HUDEP-2 (cell line): ENCODE measurements at regions not wholly inside any gene's neighbourhood (a gene's known extent, or its start where the extent isn't known, plus 50 kb on each side); places are given as distances from the start of the nearest gene placed in this dataset.

Experiments used
- DNase-seq, 76 experiments: peaks; one replicate each; lab custom pipeline; 2025; ENCODE audit not compliant: unreplicated experiment in 76 of 76; lab: John Stamatoyannopoulos, UW

- no peak for DNase-seq
Observed at GRCh38 chr14:104355101-104356019, 217.0 kb downstream of the KIF26A start.

DNA sequence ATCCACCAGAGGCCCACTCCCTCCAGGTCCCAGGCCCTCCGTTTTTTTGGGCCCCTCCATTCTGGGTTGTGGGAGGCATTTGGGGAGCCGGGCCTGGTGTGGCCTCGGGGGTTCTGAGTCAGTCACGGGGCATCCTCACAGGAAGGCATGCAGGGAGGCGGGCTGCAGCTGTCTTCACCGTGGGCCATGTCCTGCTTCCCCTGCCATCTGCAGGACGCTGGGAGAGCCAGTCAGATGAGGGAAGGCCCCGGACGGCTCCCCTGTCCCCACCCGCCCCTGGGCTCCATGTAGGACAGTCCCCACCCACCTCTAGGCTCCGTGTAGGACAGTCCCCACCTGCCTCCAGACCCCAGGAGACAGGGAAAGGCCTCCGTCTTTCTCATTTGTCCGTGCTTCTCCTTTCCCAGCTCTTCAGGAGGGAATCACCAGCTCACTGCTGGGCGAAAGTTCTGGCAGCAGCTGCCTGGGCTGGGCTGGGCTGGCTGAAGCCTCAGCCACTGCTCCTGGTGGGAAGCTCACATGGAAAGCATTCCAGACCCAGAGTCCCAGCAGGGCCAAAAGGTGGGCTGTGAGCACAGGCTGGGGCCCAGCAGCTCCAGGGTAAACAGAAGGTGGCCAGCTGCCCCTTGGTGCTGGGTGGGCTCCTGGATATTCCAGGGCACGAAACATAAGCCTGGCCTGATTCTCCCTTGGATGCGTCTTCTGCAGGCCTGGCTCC lies 217.8 kb downstream of the KIF26A start:
- DNase-seq = no peak

DNA sequence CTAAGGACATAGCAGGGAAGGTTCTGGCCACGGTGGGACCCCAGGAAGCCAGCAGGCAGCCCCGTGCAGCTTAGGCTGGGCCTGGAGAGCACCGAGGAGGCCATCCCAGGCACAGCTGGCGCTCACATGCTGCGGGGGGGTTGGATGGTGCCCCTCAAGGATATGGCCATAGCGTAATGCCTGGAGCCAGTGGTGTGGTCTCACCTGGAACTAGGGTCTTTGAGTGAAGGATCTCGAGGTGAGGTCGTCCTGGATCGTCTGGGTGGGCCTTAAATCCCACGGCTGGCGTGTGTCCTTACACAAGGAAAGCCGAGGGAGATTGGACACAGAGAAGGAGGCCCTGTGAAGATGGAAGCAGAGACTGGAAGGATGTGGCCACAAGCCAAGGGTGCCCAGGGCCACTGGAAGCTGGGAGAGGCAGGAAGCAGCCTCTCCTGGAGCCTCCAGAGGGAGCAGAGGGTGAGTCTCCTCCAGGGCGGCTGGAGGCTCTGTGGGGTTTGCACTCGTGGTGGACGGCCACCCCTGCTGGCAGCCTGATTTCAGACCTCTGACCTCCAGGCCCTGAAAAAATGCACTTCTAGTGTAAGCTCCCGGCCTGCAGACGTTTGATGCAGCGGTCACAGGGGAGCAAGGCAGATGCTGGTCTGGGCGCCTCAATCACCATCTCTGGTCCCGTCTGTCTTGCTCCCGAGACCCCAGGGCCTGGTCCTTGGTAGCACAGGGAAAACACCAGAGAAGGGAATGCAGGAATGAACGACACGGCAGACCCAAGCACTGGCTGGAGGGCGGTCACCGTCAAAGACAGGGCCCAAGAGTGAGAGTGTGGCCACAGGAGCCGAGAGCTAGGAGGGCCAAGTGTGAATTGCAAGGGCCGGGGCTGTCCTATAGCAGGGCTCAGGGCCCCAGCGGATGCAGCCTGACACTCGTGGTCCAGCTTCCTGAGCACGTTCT lies 218.6 kb downstream of the KIF26A start:
- no peak for DNase-seq

GRCh38 chr14:104357689-104358527 lies 219.5 kb downstream of the KIF26A start:
- no peak for DNase-seq

DNA sequence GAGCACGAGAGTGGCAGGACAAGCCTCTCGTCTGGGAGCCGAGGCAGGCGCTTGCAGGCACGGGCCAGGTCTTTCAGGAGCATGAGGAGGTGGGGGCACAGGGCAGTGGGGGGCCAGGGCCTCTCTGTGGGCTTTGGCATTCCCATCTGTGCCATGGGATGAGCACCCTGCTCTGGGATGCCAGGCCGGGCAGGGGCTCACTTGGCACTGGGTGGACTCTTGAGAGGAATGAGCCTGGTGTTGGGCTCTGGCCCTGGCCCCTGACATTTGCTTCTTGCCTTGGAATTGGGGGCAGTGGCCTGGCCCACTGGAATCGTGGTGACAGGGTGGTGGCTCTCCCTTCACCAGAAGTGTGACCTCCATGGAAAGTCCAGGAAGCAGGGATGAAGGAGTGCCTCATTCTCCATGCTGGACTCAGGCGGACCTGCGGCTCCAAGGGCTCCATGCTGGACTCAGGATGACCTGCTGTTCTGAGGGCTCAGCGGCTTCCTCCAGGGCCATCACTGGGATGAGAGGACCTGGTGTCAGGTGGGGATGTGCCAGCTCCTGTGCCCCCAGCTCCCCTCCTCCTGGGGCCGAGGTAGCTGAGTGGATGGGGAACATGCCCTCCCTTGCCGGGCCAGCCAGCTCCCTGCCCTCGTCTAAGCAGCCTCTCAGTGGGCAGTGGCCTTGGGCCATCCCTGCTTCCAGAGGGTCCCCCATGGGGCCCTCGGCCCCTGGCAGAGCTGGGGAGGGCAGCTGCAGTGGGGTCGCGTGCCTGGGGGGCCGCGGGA lies 220.3 kb downstream of the KIF26A start:
- DNase-seq = no peak

GRCh38 chr14:104359301-104359968 lies 220.1 kb upstream of the C14orf180 start:
- DNase-seq = no peak

DNA sequence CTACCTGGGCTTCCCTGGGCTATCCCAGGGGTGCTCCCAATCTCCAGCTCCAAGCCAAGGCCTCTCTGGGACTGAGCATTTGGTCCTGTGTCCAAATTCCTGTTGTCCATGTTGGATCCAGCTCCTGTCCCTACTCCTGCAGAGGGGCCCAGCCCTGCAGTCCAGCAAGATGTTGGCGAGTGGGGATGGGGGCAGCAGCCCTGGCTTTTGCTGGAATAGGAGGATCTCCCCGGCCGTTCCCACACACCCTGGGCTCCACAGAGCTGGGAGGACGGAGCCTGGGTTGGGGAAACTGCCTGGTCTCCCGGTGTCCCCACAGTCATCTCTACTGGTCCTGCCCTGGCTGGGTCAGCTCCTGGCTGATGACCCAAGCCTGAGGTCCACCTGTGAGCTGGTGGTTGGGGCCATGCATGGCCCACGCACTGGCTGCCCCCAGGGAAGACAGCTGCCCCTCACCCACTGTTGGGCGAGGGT lies 219.6 kb upstream of the C14orf180 start:
- no peak for DNase-seq

DNA sequence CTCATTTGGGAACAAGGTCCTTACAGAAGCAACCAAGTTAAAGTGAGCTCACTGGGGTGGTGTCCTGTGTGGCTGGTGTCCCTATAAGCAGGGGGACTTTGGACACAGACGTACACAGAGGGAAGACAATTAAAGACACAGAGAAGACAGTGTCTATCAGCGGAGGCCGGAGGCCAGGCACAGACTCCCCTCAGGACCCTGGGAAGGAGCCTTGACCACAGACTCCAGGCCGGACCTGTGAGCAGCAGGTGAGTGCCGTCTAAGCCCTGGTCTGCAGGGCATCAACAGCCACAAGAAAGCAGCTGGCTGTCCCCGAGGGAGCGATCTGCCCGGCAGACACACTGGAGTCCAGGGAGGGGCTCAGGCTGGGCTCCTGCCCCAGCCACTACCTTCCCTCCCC lies 219.1 kb upstream of the C14orf180 start:
- DNase-seq = no peak

- no peak for DNase-seq
Observed at GRCh38 chr14:104361101-104361591, 218.4 kb upstream of the C14orf180 start.

DNA sequence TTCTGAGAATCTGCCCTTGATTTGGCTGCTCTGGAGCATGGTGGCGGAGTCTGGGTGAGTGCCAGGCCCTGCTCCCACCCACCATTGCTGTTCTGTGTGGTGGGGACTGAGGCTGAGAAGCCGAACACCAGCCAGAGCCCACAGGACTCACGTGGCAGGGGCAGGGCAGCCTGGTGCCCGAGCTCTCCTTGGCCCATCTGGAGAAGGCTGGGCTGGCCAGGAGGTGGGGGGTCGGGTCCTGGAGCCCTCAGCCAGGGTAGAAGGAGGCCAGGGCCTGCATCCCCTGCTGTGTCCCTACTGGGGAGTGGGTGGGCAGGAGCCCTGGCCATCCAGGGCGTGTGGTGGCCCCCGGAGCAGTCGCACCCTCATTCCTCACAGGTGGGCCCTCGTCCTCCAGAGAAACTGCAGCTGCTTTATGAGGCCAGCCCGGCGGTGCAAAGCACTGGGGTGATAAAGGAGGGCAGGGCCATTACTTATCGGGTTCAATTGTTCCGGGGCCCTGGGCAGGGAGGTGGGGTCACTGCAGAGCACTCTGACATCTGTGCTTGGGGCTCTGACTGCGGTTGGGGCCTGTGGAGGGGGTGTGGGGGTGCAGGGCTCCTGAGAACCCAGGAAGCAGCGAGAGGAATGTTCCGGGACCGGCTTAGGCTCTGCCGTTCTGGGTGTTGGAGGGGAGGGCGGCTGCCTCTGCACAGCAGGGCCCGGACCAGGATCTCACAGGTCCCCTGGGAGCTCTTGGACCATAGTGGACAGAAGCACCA lies 217.5 kb upstream of the C14orf180 start:
- no peak for DNase-seq

- no peak for DNase-seq
Observed at GRCh38 chr14:104362761-104363605, 216.6 kb upstream of the C14orf180 start.

DNA sequence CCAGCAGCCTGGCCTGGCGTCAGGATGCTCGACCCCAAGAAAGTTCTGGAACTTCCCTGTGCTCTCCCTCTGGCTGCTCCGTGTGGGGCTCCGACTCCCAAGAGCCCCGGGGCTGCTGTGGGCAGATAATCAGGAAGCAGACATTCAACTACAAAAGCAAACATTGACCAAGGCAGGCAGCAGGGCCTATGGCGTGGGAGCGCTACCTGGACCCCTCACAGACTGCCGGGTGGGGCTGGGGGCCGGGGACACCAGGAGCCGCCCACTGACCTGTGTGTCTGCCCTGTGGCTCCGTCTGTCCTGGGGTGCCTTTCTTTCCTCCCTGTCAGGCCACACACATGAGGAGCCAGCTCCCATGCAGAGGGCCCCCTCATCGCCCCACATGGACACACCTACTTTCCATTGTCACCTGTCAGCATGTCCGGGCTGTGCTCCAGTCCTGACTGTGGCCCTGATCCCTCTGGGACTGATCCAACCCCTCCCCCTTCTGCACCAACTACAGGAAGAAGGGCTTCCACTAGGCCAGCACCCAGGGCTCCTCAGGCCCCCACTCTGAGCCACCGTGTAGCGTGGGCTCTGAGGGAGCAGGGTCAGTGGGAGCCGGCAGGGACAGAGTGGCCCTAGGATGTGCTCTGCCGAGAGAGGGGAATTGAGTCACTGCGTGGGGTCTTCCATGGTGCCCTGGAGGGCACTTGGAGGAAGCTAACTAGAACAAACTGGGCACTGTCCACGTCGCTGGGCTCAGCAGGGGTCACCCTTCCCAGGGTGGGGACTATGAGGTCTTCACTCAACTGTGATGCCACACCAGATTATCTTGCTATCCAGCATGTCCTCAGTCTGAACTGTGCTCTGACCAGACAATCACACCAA lies 215.4 kb upstream of the C14orf180 start:
- DNase-seq = no peak

DNA sequence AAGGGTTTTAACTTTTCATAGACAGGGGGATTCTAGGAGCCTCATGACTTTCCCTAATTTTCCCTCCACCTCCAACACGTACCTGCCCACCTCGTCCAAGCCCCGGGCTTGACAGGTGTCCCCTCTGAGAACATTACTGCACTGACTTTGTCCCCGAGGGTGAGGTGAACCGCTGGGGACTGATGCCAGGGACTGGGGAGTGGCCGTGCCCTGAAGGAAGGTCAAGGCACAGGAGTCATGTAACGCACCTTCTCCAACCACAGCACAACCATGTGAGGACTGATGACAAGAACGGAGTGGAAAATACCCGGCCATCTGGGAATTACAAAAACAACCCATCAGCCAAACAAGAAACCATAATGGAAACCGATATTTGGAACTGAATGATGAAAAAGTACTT lies 214.7 kb upstream of the C14orf180 start:
- no peak for DNase-seq

DNA sequence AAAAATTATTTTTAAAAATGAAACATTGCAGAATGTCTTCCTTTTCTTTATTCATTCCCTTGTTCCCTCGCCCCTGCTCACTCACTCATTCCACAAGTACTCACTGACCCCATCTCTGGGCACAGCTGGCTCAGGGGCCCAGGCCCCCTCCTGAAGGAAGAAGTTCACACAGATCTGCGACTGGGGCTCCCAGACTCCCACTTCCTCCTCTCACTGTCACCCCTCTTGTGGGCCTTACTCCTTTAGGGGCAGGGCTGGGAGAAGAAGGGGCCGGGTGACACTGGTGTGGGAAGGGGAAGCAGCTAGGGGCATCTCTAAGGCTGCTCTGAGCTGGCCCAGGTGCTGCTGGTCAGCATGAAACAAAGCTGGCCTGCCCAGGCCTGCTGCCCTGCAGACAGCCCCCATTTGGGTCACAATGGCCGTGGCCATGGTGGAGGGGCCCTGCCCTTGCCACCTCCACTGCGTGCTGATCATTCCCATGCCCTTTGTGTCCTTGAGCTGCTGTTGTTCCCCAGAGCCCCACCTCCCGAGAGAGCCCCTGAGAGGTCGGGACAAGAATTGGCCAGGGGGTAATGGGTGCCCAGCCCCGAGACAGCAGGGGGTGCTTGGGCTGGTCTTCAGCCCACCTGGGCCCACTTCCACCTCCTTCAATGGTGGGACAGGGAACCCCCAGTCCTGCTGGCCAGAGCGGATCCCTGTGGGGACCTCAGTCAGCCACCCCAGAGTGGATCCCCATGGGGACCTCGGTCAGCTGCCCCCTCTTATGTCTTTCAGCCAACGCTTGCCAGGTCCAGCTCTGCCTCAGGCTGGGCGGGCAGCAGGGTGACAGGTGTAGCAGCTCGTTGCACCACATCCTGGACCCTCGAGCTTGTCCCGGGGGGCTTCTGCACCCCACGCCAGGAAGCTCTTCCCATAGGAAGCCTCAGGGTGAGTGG lies 212.4 kb upstream of the C14orf180 start:
- DNase-seq = no peak
